ENCODE measurements at regions not wholly inside any gene's neighbourhood (a gene's known extent, or its start where the extent isn't known, plus 50 kb on each side); places are given as distances from the start of the nearest gene placed in this dataset.

DNA sequence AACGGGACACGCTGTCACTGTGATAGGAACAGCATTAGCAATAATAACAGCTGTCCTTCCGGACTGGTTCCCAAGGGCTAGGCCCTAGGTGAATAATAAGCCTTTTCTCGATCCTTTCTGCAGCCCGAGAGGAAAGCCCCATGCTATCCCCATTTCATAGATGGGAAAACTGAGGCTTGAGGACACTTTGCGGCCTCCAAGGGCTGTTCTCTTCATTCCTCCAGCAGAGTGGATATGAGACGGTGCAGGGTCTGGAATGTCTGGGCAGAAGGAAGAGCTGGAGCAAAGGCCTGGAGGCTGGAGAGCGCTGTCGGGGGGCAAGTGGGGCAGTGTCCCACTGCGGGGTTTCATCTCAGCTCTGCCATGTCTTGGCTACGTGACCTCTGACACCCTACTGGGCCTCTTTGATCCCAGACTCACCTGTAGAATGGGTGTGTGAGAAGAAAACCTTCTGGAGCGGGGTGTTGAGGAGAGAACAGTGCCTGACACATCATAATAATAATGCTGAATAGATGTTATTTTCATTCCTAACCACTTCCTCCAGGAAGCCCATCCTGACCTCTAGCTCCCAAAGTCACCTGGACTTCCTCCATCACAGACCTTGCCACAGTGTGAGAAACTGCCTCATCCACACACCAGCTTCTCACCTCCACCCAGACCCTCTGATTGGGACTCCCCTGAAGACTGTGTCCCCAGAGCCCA, 74.8 kb downstream of the CEBPB start:
- no peak for TF ChIP-seq POLR2A (IDR thresholded peaks at IDR 0.05)
- TF ChIP-seq, protein P1, sequence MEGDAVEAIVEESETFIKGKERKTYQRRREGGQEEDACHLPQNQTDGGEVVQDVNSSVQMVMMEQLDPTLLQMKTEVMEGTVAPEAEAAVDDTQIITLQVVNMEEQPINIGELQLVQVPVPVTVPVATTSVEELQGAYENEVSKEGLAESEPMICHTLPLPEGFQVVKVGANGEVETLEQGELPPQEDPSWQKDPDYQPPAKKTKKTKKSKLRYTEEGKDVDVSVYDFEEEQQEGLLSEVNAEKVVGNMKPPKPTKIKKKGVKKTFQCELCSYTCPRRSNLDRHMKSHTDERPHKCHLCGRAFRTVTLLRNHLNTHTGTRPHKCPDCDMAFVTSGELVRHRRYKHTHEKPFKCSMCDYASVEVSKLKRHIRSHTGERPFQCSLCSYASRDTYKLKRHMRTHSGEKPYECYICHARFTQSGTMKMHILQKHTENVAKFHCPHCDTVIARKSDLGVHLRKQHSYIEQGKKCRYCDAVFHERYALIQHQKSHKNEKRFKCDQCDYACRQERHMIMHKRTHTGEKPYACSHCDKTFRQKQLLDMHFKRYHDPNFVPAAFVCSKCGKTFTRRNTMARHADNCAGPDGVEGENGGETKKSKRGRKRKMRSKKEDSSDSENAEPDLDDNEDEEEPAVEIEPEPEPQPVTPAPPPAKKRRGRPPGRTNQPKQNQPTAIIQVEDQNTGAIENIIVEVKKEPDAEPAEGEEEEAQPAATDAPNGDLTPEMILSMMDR (IDR thresholded peaks at IDR 0.05), result no peak
- TF ChIP-seq EP300 (IDR thresholded peaks at IDR 0.05; ENCODE audit: low read depth), result no peak
- TF ChIP-seq POLR2AphosphoS5 (IDR thresholded peaks at IDR 0.05), result no peak
